Sigmoid colon (tissue), 6 donors: ENCODE measurements at regions not wholly inside any gene's neighbourhood (a gene's known extent, or its start where the extent isn't known, plus 50 kb on each side); places are given as distances from the start of the nearest gene placed in this dataset.

Experiments
- DNase-seq: peaks from one replicate; pipeline ENCODE4 v3.0.0-alpha.2; 2019
- H3K27ac ChIP-seq, 4 donors: fragments of 200-600 bp; sonication (generic); one replicate each; pipeline ENCODE4 v1.5.1; 2016 to 2019; ENCODE audit warnings: mild to moderate bottlenecking in 1 of 4
- H3K27me3 ChIP-seq, 3 donors: fragments of 200-600 bp; sonication (generic); one replicate each; pipeline ENCODE4 v1.5.1; 2019; ENCODE audit warnings: mild to moderate bottlenecking in 1 of 3
- H3K36me3 ChIP-seq, 4 donors: fragments of 200-600 bp; sonication (generic); one replicate each; pipeline ENCODE4 v1.5.1; 2016 to 2019
- H3K4me1 ChIP-seq, 4 donors: fragments of 200-600 bp; sonication (generic); one replicate each; pipeline ENCODE4 v1.5.1; 2017 to 2019
- H3K4me3 ChIP-seq, 4 donors: fragments of 200-600 bp; sonication (generic); one replicate each; pipeline ENCODE4 v1.5.1; 2017 to 2019; ENCODE audit warnings: mild to moderate bottlenecking in 2 of 4, moderate library complexity in 1 of 4
- H3K9me3 ChIP-seq, 4 donors: fragments of 200-600 bp in 3 of 4; sonication (generic) in 3 of 4; one replicate each; pipeline versions ENCODE4 v1.5.1 to v1.6.1; 2013 to 2019
- CTCF ChIP-seq, 4 experiments: fragments of 450-650 bp in 3 of 4; fragments of 200-600 bp in 1 of 4; IDR thresholded peaks; one replicate each; pipeline ENCODE4 v1.5.1; 2016 to 2019; ENCODE audit warnings: antibody characterized with exemption in 4 of 4, mild to moderate bottlenecking in 3 of 4, moderate library complexity in 2 of 4
- EP300 ChIP-seq, 4 donors: sonication (generic); formaldehyde crosslinking; IDR thresholded peaks; one replicate each; pipeline ENCODE4 v1.6.1; 2017; ENCODE audit warnings: antibody characterized with exemption in 4 of 4
- POLR2A ChIP-seq, 2 donors: fragments of 450-650 bp; IDR thresholded peaks; one replicate each; pipeline ENCODE4 v1.6.1; 2016; ENCODE audit warnings: antibody characterized with exemption in 2 of 2, mild to moderate bottlenecking in 2 of 2, moderate library complexity in 2 of 2
- POLR2AphosphoS5 ChIP-seq, 4 donors: sonication (generic); formaldehyde crosslinking; IDR thresholded peaks; one replicate each; pipeline ENCODE4 v1.6.1; 2017; ENCODE audit warnings: antibody characterized with exemption in 4 of 4
- WGBS, 2 donors: extraction: QIAGEN DNeasy Blood & Tissue Kit; methylation state at CpG; one replicate each; pipeline ENCODE4 v1.1.7; 2013; 5-methylcytosine and 5-hydroxymethylcytosine counted together
- intact Hi-C: fragments of 100-400 bp; cut with DNase I; formaldehyde crosslinking; loops from one replicate; pipeline ENCODE4 v1.15.1; 2023
- donor health status: healthy with polysubstance abuse.
- donor health status: healthy.

- H3K27me3 ChIP-seq, result no peaks in the 10 kb centered on the region
- no peaks in the 10 kb centered on the region for H3K36me3 ChIP-seq
- no peak overlapping the region for H3K27ac ChIP-seq
- intact Hi-C loops, result no loop called here
- no peak for DNase-seq
- H3K9me3 ChIP-seq, result no peaks in the 10 kb centered on the region
- 54 to 68% methylated on average over 3 of the region's 3 CpGs for WGBS, 2 donors
- TF ChIP-seq EP300 (IDR thresholded peaks at IDR 0.05) (no peak), POLR2A (IDR thresholded peaks at IDR 0.05) (no peak), POLR2AphosphoS5 (IDR thresholded peaks at IDR 0.05) (no peak), CTCF (IDR thresholded peaks at IDR 0.05) (no peak)
- no peak overlapping the region for H3K4me3 ChIP-seq
- H3K4me1 ChIP-seq, result no peaks in the 10 kb centered on the region
Measured at GRCh38 chr7:41756650-41757182, 53.8 kb upstream of the INHBA start.

GRCh38 chr7:41755096-41755495 is 52.2 kb upstream of the INHBA start:
- Histone ChIP-seq H3K36me3 (no peaks in the 10 kb centered on the region), H3K9me3 (no peaks in the 10 kb centered on the region), H3K4me1 (no peaks in the 10 kb centered on the region), H3K4me3 (no peak overlapping the region), H3K27ac (no peak overlapping the region), H3K27me3 (no peaks in the 10 kb centered on the region)
- DNase-seq, result no peak
- intact Hi-C loops, result no loop called here
- 81 to 92% methylated on average over 1 of the region's 1 CpG for WGBS, 2 donors
- TF ChIP-seq POLR2A (IDR thresholded peaks at IDR 0.05) (no peak), EP300 (IDR thresholded peaks at IDR 0.05) (no peak), POLR2AphosphoS5 (IDR thresholded peaks at IDR 0.05) (no peak), CTCF (IDR thresholded peaks at IDR 0.05) (no peak)

- Histone ChIP-seq H3K27ac (no peak overlapping the region), H3K9me3 (no peaks in the 10 kb centered on the region), H3K4me1 (no peaks in the 10 kb centered on the region), H3K4me3 (no peak overlapping the region), H3K36me3 (no peaks in the 10 kb centered on the region), H3K27me3 (no peaks in the 10 kb centered on the region)
- TF ChIP-seq EP300 (IDR thresholded peaks at IDR 0.05), result no peak
- no peak for TF ChIP-seq POLR2A (IDR thresholded peaks at IDR 0.05)
- no peak for TF ChIP-seq CTCF (IDR thresholded peaks at IDR 0.05)
- TF ChIP-seq POLR2AphosphoS5 (IDR thresholded peaks at IDR 0.05), result no peak
- no peak for DNase-seq
- intact Hi-C loops, result no loop called here
Measured at GRCh38 chr7:41754046-41754445, 51.2 kb upstream of the INHBA start.
